H1 (cell line): ENCODE measurements at regions not wholly inside any gene's neighbourhood (a gene's known extent, or its start where the extent isn't known, plus 50 kb on each side); places are given as distances from the start of the nearest gene placed in this dataset.

Experiments
- CTCF ChIA-PET: fragments of 300-600 bp; sonication (Branson Sonifier 250); formaldehyde crosslinking; loops from one replicate; lab custom pipeline; 2021; ENCODE audit not compliant: partially characterized antibody; lab: Charles Lee
- POLR2A ChIA-PET: fragments of 300-600 bp; sonication (Branson Sonifier 250); formaldehyde crosslinking; loops from one replicate; lab custom pipeline; 2021; ENCODE audit warnings: inconsistent platforms; ENCODE audit not compliant: partially characterized antibody; lab: Charles Lee
- DNase-seq, 2 experiments: peaks; one replicate each; pipeline versions ENCODE4 v3.0.0 to v3.0.0-alpha.2; 2010 to 2022; ENCODE audit warnings: low spot score in 2 of 2, low read depth in 1 of 2, mixed read lengths in 1 of 2
- FAIRE-seq: peaks from 2 replicates; lab custom pipeline; 2011; peaks lifted over from hg19 to GRCh38; lab: Jason Lieb, UNC
- H2AFZ ChIP-seq: 2 replicates; pipeline ENCODE4 v1.8.1; 2012; ENCODE audit warnings: low read length, inconsistent platforms
- H2AK5ac ChIP-seq: 2 replicates; pipeline ENCODE4 v1.6.1; 2013; ENCODE audit warnings: low read depth, low read length
- H2BK120ac ChIP-seq: replicated peaks from 2 replicates; pipeline ENCODE3; 2013; ENCODE audit warnings: low read depth, low read length, inconsistent platforms
- H2BK12ac ChIP-seq: 2 replicates; pipeline ENCODE4 v1.6.1; 2013; ENCODE audit warnings: low read depth, low read length
- H2BK15ac ChIP-seq: 2 replicates; pipeline ENCODE4 v1.6.1; 2013; ENCODE audit warnings: low read length
- H2BK20ac ChIP-seq: 2 replicates; pipeline ENCODE4 v1.6.1; 2013; ENCODE audit warnings: low read length
- H2BK5ac ChIP-seq: 2 replicates; pipeline ENCODE4 v1.6.1; 2013; ENCODE audit warnings: low read depth, low read length
- H3K14ac ChIP-seq: 2 replicates; pipeline ENCODE4 v1.6.1; 2013; ENCODE audit warnings: inconsistent platforms; ENCODE audit not compliant: insufficient read length
- H3K18ac ChIP-seq: 2 replicates; pipeline ENCODE4 v1.6.1; 2013; ENCODE audit warnings: low read length; ENCODE audit errors: extremely low read depth
- H3K23ac ChIP-seq: 2 replicates; pipeline ENCODE4 v1.6.1; 2013; ENCODE audit warnings: inconsistent platforms; ENCODE audit not compliant: insufficient read length
- H3K23me2 ChIP-seq: 2 replicates; pipeline ENCODE4 v1.6.1; 2013; ENCODE audit warnings: low read depth, low read length
- H3K27ac ChIP-seq: 2 replicates; pipeline ENCODE4 v1.6.1; 2011; ENCODE audit warnings: low read depth, low read length, inconsistent platforms
- H3K27me3 ChIP-seq, 4 experiments: replicated peaks in 1 of 4; 1 replicate in 1 of 4; 2 replicates in 3 of 4; pipeline versions ENCODE4 v1.6.1 to v1.8.1; 2011 to 2013; ENCODE audit warnings: low read length in 3 of 4, mild to moderate bottlenecking in 3 of 4, inconsistent platforms in 2 of 4, mixed read lengths in 2 of 4, moderate library complexity in 1 of 4; ENCODE audit not compliant: control insufficient read depth in 3 of 4, insufficient read depth in 3 of 4; ENCODE audit errors: extremely low read depth in 1 of 4
- H3K36me3 ChIP-seq, 4 experiments: 2 replicates each; pipeline versions ENCODE4 v1.6.1 to v1.8.1; 2011 to 2013; ENCODE audit warnings: mild to moderate bottlenecking in 4 of 4, low read length in 3 of 4, moderate library complexity in 2 of 4, control low read depth in 1 of 4, inconsistent platforms in 1 of 4; ENCODE audit not compliant: insufficient read depth in 4 of 4, control insufficient read depth in 2 of 4
- H3K4ac ChIP-seq: replicated peaks from 2 replicates; pipeline ENCODE3; 2013; ENCODE audit warnings: low read length, low read depth, mixed read lengths, inconsistent platforms; ENCODE audit not compliant: insufficient read length
- H3K4me1 ChIP-seq, 4 experiments: replicated peaks in 1 of 4; 1 replicate in 1 of 4; 2 replicates in 3 of 4; pipeline versions ENCODE4 v1.6.1 to v1.8.1; 2011 to 2013; ENCODE audit warnings: low read length in 3 of 4, inconsistent platforms in 2 of 4, mixed read lengths in 1 of 4; ENCODE audit not compliant: insufficient read depth in 4 of 4, control insufficient read depth in 3 of 4
- H3K4me2 ChIP-seq, 2 experiments: 2 replicates each; pipeline versions ENCODE4 v1.6.1 to v1.8.1; 2011 to 2013; ENCODE audit warnings: low read depth in 2 of 2, low read length in 2 of 2, control low read depth in 1 of 2, inconsistent platforms in 1 of 2, mild to moderate bottlenecking in 1 of 2; ENCODE audit not compliant: insufficient read depth in 1 of 2
- H3K4me3 ChIP-seq, 4 experiments: fragments of 200-600, 300-600 bp in 1 of 4; sonication (generic), shearing (Covaris generic), sonication (Bioruptor Twin) in 1 of 4; 2 replicates each; pipeline versions ENCODE4 v1.5.1 to v1.8.1; 2011 to 2016; ENCODE audit warnings: low read length in 4 of 4, low read depth in 3 of 4, control low read depth in 2 of 4, inconsistent platforms in 2 of 4, mild to moderate bottlenecking in 2 of 4, mixed read lengths in 1 of 4, moderate library complexity in 1 of 4; ENCODE audit not compliant: insufficient read depth in 2 of 4; ENCODE audit errors: extremely low read depth in 1 of 4
- H3K56ac ChIP-seq: replicated peaks from 2 replicates; pipeline ENCODE3; 2013; ENCODE audit warnings: low read depth, mild to moderate bottlenecking, mixed read lengths, low read length, inconsistent platforms; ENCODE audit not compliant: insufficient read length
- H3K79me1 ChIP-seq: 2 replicates; pipeline ENCODE4 v1.6.1; 2013; ENCODE audit warnings: low read depth, low read length, control low read depth
- H3K79me2 ChIP-seq, 2 experiments: 2 replicates each; pipeline versions ENCODE4 v1.6.1 to v1.8.1; 2012 to 2013; ENCODE audit warnings: low read length in 2 of 2, mild to moderate bottlenecking in 2 of 2, inconsistent platforms in 1 of 2; ENCODE audit not compliant: insufficient read depth in 2 of 2, control insufficient read depth in 1 of 2
- H3K9ac ChIP-seq, 4 experiments: replicated peaks in 1 of 4; 1 replicate in 1 of 4; 2 replicates in 3 of 4; pipeline versions ENCODE4 v1.6.1 to v1.8.1; 2011 to 2013; ENCODE audit warnings: low read depth in 3 of 4, low read length in 3 of 4, control low read depth in 2 of 4, mild to moderate bottlenecking in 2 of 4, moderate library complexity in 2 of 4, inconsistent platforms in 1 of 4; ENCODE audit errors: extremely low read depth in 1 of 4
- H3K9me3 ChIP-seq, 2 experiments: 2 replicates each; pipeline versions ENCODE4 v1.6.1 to v1.8.1; 2012 to 2013; ENCODE audit warnings: mild to moderate bottlenecking in 2 of 2, moderate library complexity in 2 of 2, control low read depth in 1 of 2, inconsistent platforms in 1 of 2, low read depth in 1 of 2, low read length in 1 of 2, mixed read lengths in 1 of 2; ENCODE audit not compliant: insufficient read depth in 2 of 2
- H4K20me1 ChIP-seq, 2 experiments: replicated peaks in 1 of 2; 2 replicates each; pipeline versions ENCODE3 to v1.8.1; 2011 to 2013; ENCODE audit warnings: inconsistent platforms in 2 of 2, low read length in 2 of 2, mild to moderate bottlenecking in 1 of 2; ENCODE audit not compliant: insufficient read depth in 2 of 2, control insufficient read depth in 1 of 2
- H4K5ac ChIP-seq: 2 replicates; pipeline ENCODE4 v1.6.1; 2013; ENCODE audit warnings: low read length, low read depth, mixed read lengths, inconsistent platforms; ENCODE audit not compliant: insufficient read length
- H4K8ac ChIP-seq: 2 replicates; pipeline ENCODE4 v1.8.0; 2013; ENCODE audit warnings: mild to moderate bottlenecking, moderate library complexity, low read length, inconsistent platforms; ENCODE audit not compliant: insufficient read depth; ENCODE audit errors: extremely low read depth
- H4K91ac ChIP-seq: replicated peaks from 2 replicates; pipeline ENCODE3; 2013; ENCODE audit warnings: low read length, mixed read lengths, inconsistent platforms; ENCODE audit not compliant: insufficient read length
- CTBP2 ChIP-seq: IDR thresholded peaks from 2 replicates; pipeline ENCODE4 v1.7.0; 2011; ENCODE audit warnings: borderline replicate concordance, mild to moderate bottlenecking, moderate library complexity, mixed read lengths, low read length; ENCODE audit not compliant: insufficient read depth, insufficient read length
- RAD21 ChIP-seq, 2 experiments: IDR thresholded peaks in 1 of 2; conservative IDR thresholded peaks in 1 of 2; 2 replicates each; pipeline ENCODE4 v1.6.1; 2011; ENCODE audit warnings: low read depth in 2 of 2, low read length in 2 of 2, improper control_type of control experiment in 1 of 2, inconsistent platforms in 1 of 2, mild to moderate bottlenecking in 1 of 2, moderate library complexity in 1 of 2
- WGBS, 2 experiments: shearing (Covaris generic) in 1 of 2; methylation state at CpG; one replicate each; pipeline versions ENCODE4 v1.1.6 to v1.1.7; 2013 to 2015; ENCODE audit warnings: low lambda C conversion rate in 2 of 2, mixed read lengths in 2 of 2, inconsistent platforms in 1 of 2, low coverage in 1 of 2, missing lambda C conversion rate in 1 of 2; ENCODE audit not compliant: insufficient replicate concordance in 2 of 2, insufficient coverage in 1 of 2, insufficient read length in 1 of 2; ENCODE audit errors: extremely low coverage in 1 of 2, missing lambda C conversion rate in 1 of 2; 5-methylcytosine and 5-hydroxymethylcytosine counted together
- TF ChIP-seq, protein P1 (sequence below), 3 experiments: IDR thresholded peaks; 1 replicate in 2 of 3; 2 replicates in 1 of 3; pipeline versions ENCODE4 v1.5.1 to v1.6.1; 2011; ENCODE audit warnings: low read length in 3 of 3, mild to moderate bottlenecking in 3 of 3, inconsistent platforms in 2 of 3, low read depth in 1 of 3, moderate library complexity in 1 of 3; ENCODE audit not compliant: insufficient read depth in 1 of 3; ENCODE audit errors: control extremely low read depth in 1 of 3

GRCh38 chr1:37130221-37130948, 96.1 kb upstream of the GRIK3 start:
- Histone ChIP-seq H3K27me3 (peaks cover 0 to 2% (median 0%) of the 10 kb centered on the region in 4 experiments; a peak in 1 of 7 replicates), H3K18ac (no peak overlapping the region), H2BK20ac (no peak overlapping the region), H3K56ac (no peak overlapping the region), H2AFZ (no peak overlapping the region), H3K14ac (no peak overlapping the region), H4K5ac (no peak overlapping the region), H3K79me1 (no peaks in the 10 kb centered on the region), H3K79me2 (no peaks in the 10 kb centered on the region), H3K36me3 (no peaks in the 10 kb centered on the region), H3K23ac (no peak overlapping the region), H2BK12ac (no peak overlapping the region), H2BK120ac (no peak overlapping the region), H3K4me1 (no peaks in the 10 kb centered on the region), H3K27ac (no peak overlapping the region), H2BK5ac (no peak overlapping the region), H2AK5ac (no peak overlapping the region), H3K9me3 (no peaks in the 10 kb centered on the region), H4K20me1 (no peaks in the 10 kb centered on the region), H2BK15ac (no peak overlapping the region), H3K23me2 (no peaks in the 10 kb centered on the region; the same call in 1 of the 2 replicates), H4K91ac (no peak overlapping the region), H4K8ac (no peak overlapping the region), H3K9ac (no peak overlapping the region), H3K4me2 (no peak overlapping the region), H3K4me3 (no peak overlapping the region), H3K4ac (no peak overlapping the region)
- DNase-seq, result no peak
- ChIA-PET CTCF (interaction anchor here (0.6 kb wide), 1 partner anchor 605 kb away, joined by 5 read pairs; no protein-coding TSS in a partner anchor), POLR2A (no interaction called here)
- no peak for FAIRE-seq
- TF ChIP-seq, protein P1, sequence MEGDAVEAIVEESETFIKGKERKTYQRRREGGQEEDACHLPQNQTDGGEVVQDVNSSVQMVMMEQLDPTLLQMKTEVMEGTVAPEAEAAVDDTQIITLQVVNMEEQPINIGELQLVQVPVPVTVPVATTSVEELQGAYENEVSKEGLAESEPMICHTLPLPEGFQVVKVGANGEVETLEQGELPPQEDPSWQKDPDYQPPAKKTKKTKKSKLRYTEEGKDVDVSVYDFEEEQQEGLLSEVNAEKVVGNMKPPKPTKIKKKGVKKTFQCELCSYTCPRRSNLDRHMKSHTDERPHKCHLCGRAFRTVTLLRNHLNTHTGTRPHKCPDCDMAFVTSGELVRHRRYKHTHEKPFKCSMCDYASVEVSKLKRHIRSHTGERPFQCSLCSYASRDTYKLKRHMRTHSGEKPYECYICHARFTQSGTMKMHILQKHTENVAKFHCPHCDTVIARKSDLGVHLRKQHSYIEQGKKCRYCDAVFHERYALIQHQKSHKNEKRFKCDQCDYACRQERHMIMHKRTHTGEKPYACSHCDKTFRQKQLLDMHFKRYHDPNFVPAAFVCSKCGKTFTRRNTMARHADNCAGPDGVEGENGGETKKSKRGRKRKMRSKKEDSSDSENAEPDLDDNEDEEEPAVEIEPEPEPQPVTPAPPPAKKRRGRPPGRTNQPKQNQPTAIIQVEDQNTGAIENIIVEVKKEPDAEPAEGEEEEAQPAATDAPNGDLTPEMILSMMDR (IDR thresholded peaks at IDR 0.05; ENCODE audit: control extremely low read depth in 1 of 3, insufficient read depth in 1 of 3, low read depth in 1 of 3, low read length in 3 of 3), result peak in 1 of 3 experiments; percentile 8; a peak in 1 of 4 replicates
- TF ChIP-seq RAD21 (IDR thresholded peaks at IDR 0.05 in 1 of 2, conservative IDR thresholded peaks at IDR 0.05 in 1 of 2; ENCODE audit: low read depth in 2 of 2, low read length in 2 of 2) (peak in 1 of 2 experiments; percentile 29; a peak in 2 of 4 replicates), CTBP2 (no peak)
- 83% methylated on average over 5 of the region's 5 CpGs; no CpG with 5 or more reads in 1 of the 2 experiments for WGBS, 2 experiments
